ENCODE measurements at regions not wholly inside any gene's neighbourhood (a gene's known extent, or its start where the extent isn't known, plus 50 kb on each side); places are given as distances from the start of the nearest gene placed in this dataset.
"Not testable (repeated sequence)": the region's sequence is repeated elsewhere in the genome, so short reads cannot be mapped to it uniquely, and the experiment has no call there.

DNA sequence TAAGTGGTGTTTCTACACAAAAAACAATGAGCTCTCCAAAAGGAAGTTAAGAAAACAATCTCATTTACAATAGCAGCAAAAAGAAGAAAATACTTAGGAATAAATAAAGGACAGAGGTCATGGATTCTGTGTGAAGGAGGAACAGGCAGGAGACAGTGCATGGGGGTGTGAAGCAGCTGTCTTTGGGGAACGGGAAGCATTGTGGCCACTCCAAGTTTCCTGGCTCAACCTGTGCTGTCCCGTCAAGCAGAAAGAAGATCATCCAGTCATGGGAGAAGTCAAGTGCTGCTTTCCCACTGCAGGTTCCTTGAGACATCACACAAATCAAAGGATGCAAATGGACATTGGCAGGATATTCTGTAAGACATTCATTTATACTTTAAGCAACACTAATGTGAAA is 66.1 kb upstream of the MAML3 start:
- H3K4me1 ChIP-seq = no peaks in the 10 kb centered on the region
- ATAC-seq (ENCODE audit: low FRiP score in 2 of 2) (no peak), DNase-seq (no peak)
- H3K36me3 ChIP-seq = no peaks in the 10 kb centered on the region
- no peak overlapping the region for H3K27ac ChIP-seq
- H3K27me3 ChIP-seq = no peaks in the 10 kb centered on the region
- 57 to 59% methylated on average over 2 of the region's 2 CpGs for WGBS, 2 donors
- no peak for TF ChIP-seq POLR2A (IDR thresholded peaks at IDR 0.05)
- no peak for TF ChIP-seq EP300 (IDR thresholded peaks at IDR 0.05)
- no peak for TF ChIP-seq POLR2AphosphoS5 (IDR thresholded peaks at IDR 0.05)
- TF ChIP-seq, protein P1, sequence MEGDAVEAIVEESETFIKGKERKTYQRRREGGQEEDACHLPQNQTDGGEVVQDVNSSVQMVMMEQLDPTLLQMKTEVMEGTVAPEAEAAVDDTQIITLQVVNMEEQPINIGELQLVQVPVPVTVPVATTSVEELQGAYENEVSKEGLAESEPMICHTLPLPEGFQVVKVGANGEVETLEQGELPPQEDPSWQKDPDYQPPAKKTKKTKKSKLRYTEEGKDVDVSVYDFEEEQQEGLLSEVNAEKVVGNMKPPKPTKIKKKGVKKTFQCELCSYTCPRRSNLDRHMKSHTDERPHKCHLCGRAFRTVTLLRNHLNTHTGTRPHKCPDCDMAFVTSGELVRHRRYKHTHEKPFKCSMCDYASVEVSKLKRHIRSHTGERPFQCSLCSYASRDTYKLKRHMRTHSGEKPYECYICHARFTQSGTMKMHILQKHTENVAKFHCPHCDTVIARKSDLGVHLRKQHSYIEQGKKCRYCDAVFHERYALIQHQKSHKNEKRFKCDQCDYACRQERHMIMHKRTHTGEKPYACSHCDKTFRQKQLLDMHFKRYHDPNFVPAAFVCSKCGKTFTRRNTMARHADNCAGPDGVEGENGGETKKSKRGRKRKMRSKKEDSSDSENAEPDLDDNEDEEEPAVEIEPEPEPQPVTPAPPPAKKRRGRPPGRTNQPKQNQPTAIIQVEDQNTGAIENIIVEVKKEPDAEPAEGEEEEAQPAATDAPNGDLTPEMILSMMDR (IDR thresholded peaks at IDR 0.05) = no peak
- H3K4me3 ChIP-seq = no peak overlapping the region
- no peaks in the 10 kb centered on the region for H3K9me3 ChIP-seq

- ATAC-seq (ENCODE audit: low FRiP score in 2 of 2) (no peak), DNase-seq (no peak)
- TF ChIP-seq POLR2A (IDR thresholded peaks at IDR 0.05) = no peak
- TF ChIP-seq POLR2AphosphoS5 (IDR thresholded peaks at IDR 0.05) = no peak
- no peak for TF ChIP-seq EP300 (IDR thresholded peaks at IDR 0.05)
- TF ChIP-seq, protein P1 (IDR thresholded peaks at IDR 0.05) = no peak
- 54 to 64% methylated on average over 2 of the region's 2 CpGs for WGBS, 2 donors
- H3K36me3 ChIP-seq = no peaks in the 10 kb centered on the region
- no peaks in the 10 kb centered on the region for H3K4me1 ChIP-seq
- no peaks in the 10 kb centered on the region for H3K9me3 ChIP-seq
- H3K27me3 ChIP-seq = no peaks in the 10 kb centered on the region
- H3K4me3 ChIP-seq = no peak overlapping the region
- no peak overlapping the region for H3K27ac ChIP-seq
Observed at GRCh38 chr4:140219567-140219966, 65.6 kb upstream of the MAML3 start.

GRCh38 chr4:140219070-140219469 is 65.1 kb upstream of the MAML3 start:
- not testable (repeated sequence) for ATAC-seq (ENCODE audit: low FRiP score in 2 of 2); H3K4me3 ChIP-seq; H3K36me3 ChIP-seq; DNase-seq; H3K4me1 ChIP-seq; H3K9me3 ChIP-seq; H3K27me3 ChIP-seq; H3K27ac ChIP-seq
- 96% methylated on average over 5 of the region's 5 CpGs for WGBS, 2 donors

DNA sequence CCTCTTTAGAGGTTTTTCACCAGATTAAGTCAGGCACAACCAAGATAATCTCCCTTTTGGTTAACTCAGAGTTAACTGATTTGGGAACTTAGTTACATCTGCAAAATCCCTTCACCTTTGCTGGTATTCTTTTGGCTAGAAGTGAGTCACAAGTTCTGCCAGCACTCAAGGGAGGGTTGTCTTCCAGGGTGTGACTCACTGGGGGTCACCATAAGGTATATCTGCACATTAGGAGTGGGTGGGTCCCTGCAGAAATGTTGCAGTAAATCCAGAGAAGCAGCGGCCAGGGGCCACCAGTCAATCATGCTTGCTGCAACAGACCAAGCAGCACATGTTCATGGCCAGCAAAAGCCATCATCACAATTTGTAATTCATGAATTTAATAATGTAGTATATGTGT is 59.8 kb upstream of the MAML3 start:
- DNase-seq (no peak), ATAC-seq (ENCODE audit: low FRiP score in 2 of 2) (no peak)
- Histone ChIP-seq H3K36me3 (no peaks in the 10 kb centered on the region), H3K27me3 (no peaks in the 10 kb centered on the region), H3K4me1 (no peaks in the 10 kb centered on the region), H3K9me3 (no peaks in the 10 kb centered on the region), H3K4me3 (no peak overlapping the region), H3K27ac (no peak overlapping the region)
- TF ChIP-seq POLR2AphosphoS5 (IDR thresholded peaks at IDR 0.05) (no peak), POLR2A (IDR thresholded peaks at IDR 0.05) (no peak), EP300 (IDR thresholded peaks at IDR 0.05) (no peak)
- TF ChIP-seq, protein P1 (IDR thresholded peaks at IDR 0.05) = no peak
- WGBS, 2 donors = 80 to 92% methylated on average over 1 of the region's 1 CpG

DNA sequence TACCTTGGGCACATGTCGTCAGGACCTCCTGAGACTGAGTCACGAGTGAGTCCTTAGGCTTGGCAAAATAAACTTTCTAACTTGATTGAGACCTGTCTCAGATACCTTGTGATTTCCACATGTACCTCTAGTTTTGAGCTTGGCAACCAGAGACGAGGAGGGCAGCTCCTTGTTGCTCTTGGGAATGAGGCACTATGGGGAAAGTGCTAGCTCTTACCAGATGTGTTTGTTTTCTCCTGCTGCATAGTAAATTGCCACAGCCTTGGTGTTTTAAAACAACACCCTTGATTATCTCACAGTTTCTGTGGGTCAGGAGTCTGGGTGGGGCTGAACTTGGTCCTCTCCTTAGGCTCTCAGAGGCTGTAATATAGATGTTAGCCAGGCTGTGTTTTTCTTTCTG is 59.1 kb upstream of the MAML3 start:
- no peaks in the 10 kb centered on the region for H3K27me3 ChIP-seq
- no peaks in the 10 kb centered on the region for H3K9me3 ChIP-seq
- ATAC-seq (ENCODE audit: low FRiP score in 2 of 2) (no peak), DNase-seq (no peak)
- H3K27ac ChIP-seq = no peak overlapping the region
- H3K36me3 ChIP-seq = no peaks in the 10 kb centered on the region
- H3K4me1 ChIP-seq = no peaks in the 10 kb centered on the region
- WGBS, 2 donors = 69 to 70% methylated on average over 3 of the region's 3 CpGs
- H3K4me3 ChIP-seq = no peak overlapping the region
- TF ChIP-seq POLR2A (IDR thresholded peaks at IDR 0.05) = no peak
- no peak for TF ChIP-seq POLR2AphosphoS5 (IDR thresholded peaks at IDR 0.05)
- TF ChIP-seq, protein P1 (IDR thresholded peaks at IDR 0.05) = no peak
- TF ChIP-seq EP300 (IDR thresholded peaks at IDR 0.05) = no peak
